ENCODE measurements at regions not wholly inside any gene's neighbourhood (a gene's known extent, or its start where the extent isn't known, plus 50 kb on each side); places are given as distances from the start of the nearest gene placed in this dataset.

GRCh38 chr10:29184205-29185000 lies 104.5 kb upstream of the LYZL1 start (continued):
- TF ChIP-seq HNF4G (IDR thresholded peaks at IDR 0.05): no peak
- no peak for TF ChIP-seq EGR1 (IDR thresholded peaks at IDR 0.05; ENCODE audit: low read depth in 2 of 2)
- no peak for TF ChIP-seq FOXA1 (IDR thresholded peaks at IDR 0.05)
- TF ChIP-seq FOXA2 (IDR thresholded peaks at IDR 0.05): no peak

DNA sequence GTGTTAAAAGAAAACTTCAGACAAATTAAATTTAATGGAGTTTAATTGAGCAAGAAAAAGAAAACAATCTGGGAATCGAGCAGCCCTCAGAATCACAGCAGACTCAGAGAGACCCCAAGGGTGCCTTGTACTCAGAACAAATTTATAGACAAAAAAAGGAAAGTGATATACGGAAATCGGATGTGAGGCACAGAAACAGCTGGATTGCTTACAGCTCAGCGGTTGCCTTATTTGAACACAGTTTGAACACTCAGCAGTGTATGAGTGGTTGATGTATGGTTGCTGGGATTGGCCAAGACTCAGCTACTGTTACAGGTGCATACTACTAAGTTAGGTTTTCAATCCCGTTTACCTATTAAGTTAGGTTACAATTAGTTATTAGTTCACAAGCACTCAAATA lies 103.8 kb upstream of the LYZL1 start:
- Histone ChIP-seq H3K9me3 (ENCODE audit: control insufficient read depth in 4 of 4, low read length in 3 of 4) (no peaks in the 10 kb centered on the region), H3K27ac (ENCODE audit: low read depth in 1 of 2, low read length in 2 of 2) (no peak overlapping the region), H3K27me3 (ENCODE audit: control insufficient read depth in 4 of 4, insufficient read depth in 4 of 4, low read length in 3 of 4) (peaks cover 0 to 4% (median 0%) of the 10 kb centered on the region in 4 donors), H3K4me3 (ENCODE audit: low read depth in 1 of 3, low read length in 3 of 3) (no peak overlapping the region), H3K36me3 (ENCODE audit: control insufficient read depth in 4 of 4, insufficient read depth in 3 of 4, low read depth in 1 of 4, low read length in 3 of 4) (no peaks in the 10 kb centered on the region), H3K4me1 (ENCODE audit: control insufficient read depth in 4 of 4, insufficient read depth in 4 of 4, low read length in 3 of 4) (no peaks in the 10 kb centered on the region), H3K9ac (ENCODE audit: low read depth in 1 of 2, low read length in 2 of 2) (no peak overlapping the region)
- 79% methylated on average over 5 of the region's 5 CpGs for WGBS
- TF ChIP-seq HNF4A (conservative IDR thresholded peaks at IDR 0.05) (no peak), FOXA1 (IDR thresholded peaks at IDR 0.05) (no peak), YY1 (IDR thresholded peaks at IDR 0.05) (no peak), HNF4G (IDR thresholded peaks at IDR 0.05) (no peak), ZBTB33 (IDR thresholded peaks at IDR 0.05) (no peak), NR2F2 (IDR thresholded peaks at IDR 0.05) (no peak), RXRA (IDR thresholded peaks at IDR 0.05) (no peak)
- DNase-seq (ENCODE audit: low spot score): no peak

DNA sequence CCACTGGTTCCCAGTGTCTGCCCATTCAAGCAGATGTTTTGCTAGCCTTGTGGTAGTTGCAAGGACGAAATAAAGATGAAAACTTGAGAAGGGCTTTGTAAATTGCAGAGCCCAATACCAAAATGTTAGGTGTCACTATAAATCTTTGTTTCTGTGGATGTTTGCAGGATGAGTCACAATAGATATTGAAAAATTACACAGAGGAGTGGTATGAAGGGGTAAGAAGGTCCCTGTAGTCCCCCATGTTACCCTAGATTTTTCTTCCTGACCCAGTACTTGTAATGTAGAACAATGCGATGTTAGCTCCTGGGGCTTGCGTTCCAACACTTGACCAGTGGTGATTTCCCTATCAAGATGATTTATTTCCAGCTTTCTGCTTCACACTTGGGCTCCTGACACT lies 102.6 kb upstream of the LYZL1 start:
- Histone ChIP-seq H3K36me3 (ENCODE audit: control insufficient read depth in 4 of 4, insufficient read depth in 3 of 4, low read depth in 1 of 4, low read length in 3 of 4) (no peaks in the 10 kb centered on the region), H3K27me3 (ENCODE audit: control insufficient read depth in 4 of 4, insufficient read depth in 4 of 4, low read length in 3 of 4) (peaks cover 0 to 4% (median 0%) of the 10 kb centered on the region in 4 donors), H3K9me3 (ENCODE audit: control insufficient read depth in 4 of 4, low read length in 3 of 4) (no peaks in the 10 kb centered on the region), H3K27ac (ENCODE audit: low read depth in 1 of 2, low read length in 2 of 2) (no peak overlapping the region), H3K9ac (ENCODE audit: low read depth in 1 of 2, low read length in 2 of 2) (no peak overlapping the region), H3K4me3 (ENCODE audit: low read depth in 1 of 3, low read length in 3 of 3) (no peak overlapping the region), H3K4me1 (ENCODE audit: control insufficient read depth in 4 of 4, insufficient read depth in 4 of 4, low read length in 3 of 4) (no peaks in the 10 kb centered on the region)
- WGBS: 86% methylated on average over 3 of the region's 3 CpGs
- DNase-seq (ENCODE audit: low spot score): no peak
- TF ChIP-seq TAF1 (conservative IDR thresholded peaks at IDR 0.05) (no peak), RAD21 (IDR thresholded peaks at IDR 0.05) (no peak), EGR1 (IDR thresholded peaks at IDR 0.05; ENCODE audit: low read depth in 2 of 2) (no peak), HNF4A (conservative IDR thresholded peaks at IDR 0.05) (no peak), SP1 (IDR thresholded peaks at IDR 0.05) (no peak), FOXA2 (IDR thresholded peaks at IDR 0.05) (no peak), RXRA (IDR thresholded peaks at IDR 0.05) (no peak), YY1 (IDR thresholded peaks at IDR 0.05) (no peak), NR2F2 (IDR thresholded peaks at IDR 0.05) (no peak), JUND (IDR thresholded peaks at IDR 0.05) (no peak), ZBTB33 (IDR thresholded peaks at IDR 0.05) (no peak), FOXA1 (IDR thresholded peaks at IDR 0.05) (no peak), GABPA (IDR thresholded peaks at IDR 0.05 in 1 of 2, conservative IDR thresholded peaks at IDR 0.05 in 1 of 2) (no peak)
- TF ChIP-seq, protein P1, sequence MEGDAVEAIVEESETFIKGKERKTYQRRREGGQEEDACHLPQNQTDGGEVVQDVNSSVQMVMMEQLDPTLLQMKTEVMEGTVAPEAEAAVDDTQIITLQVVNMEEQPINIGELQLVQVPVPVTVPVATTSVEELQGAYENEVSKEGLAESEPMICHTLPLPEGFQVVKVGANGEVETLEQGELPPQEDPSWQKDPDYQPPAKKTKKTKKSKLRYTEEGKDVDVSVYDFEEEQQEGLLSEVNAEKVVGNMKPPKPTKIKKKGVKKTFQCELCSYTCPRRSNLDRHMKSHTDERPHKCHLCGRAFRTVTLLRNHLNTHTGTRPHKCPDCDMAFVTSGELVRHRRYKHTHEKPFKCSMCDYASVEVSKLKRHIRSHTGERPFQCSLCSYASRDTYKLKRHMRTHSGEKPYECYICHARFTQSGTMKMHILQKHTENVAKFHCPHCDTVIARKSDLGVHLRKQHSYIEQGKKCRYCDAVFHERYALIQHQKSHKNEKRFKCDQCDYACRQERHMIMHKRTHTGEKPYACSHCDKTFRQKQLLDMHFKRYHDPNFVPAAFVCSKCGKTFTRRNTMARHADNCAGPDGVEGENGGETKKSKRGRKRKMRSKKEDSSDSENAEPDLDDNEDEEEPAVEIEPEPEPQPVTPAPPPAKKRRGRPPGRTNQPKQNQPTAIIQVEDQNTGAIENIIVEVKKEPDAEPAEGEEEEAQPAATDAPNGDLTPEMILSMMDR (IDR thresholded peaks at IDR 0.05; ENCODE audit: low read depth, low read length, missing input control): no peak
- TF ChIP-seq, protein P2, sequence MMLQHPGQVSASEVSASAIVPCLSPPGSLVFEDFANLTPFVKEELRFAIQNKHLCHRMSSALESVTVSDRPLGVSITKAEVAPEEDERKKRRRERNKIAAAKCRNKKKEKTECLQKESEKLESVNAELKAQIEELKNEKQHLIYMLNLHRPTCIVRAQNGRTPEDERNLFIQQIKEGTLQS (IDR thresholded peaks at IDR 0.05): no peak
- TF ChIP-seq, protein P3, sequence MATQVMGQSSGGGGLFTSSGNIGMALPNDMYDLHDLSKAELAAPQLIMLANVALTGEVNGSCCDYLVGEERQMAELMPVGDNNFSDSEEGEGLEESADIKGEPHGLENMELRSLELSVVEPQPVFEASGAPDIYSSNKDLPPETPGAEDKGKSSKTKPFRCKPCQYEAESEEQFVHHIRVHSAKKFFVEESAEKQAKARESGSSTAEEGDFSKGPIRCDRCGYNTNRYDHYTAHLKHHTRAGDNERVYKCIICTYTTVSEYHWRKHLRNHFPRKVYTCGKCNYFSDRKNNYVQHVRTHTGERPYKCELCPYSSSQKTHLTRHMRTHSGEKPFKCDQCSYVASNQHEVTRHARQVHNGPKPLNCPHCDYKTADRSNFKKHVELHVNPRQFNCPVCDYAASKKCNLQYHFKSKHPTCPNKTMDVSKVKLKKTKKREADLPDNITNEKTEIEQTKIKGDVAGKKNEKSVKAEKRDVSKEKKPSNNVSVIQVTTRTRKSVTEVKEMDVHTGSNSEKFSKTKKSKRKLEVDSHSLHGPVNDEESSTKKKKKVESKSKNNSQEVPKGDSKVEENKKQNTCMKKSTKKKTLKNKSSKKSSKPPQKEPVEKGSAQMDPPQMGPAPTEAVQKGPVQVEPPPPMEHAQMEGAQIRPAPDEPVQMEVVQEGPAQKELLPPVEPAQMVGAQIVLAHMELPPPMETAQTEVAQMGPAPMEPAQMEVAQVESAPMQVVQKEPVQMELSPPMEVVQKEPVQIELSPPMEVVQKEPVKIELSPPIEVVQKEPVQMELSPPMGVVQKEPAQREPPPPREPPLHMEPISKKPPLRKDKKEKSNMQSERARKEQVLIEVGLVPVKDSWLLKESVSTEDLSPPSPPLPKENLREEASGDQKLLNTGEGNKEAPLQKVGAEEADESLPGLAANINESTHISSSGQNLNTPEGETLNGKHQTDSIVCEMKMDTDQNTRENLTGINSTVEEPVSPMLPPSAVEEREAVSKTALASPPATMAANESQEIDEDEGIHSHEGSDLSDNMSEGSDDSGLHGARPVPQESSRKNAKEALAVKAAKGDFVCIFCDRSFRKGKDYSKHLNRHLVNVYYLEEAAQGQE (IDR thresholded peaks at IDR 0.05): no peak
